H9 (cell line): ENCODE measurements at regions not wholly inside any gene's neighbourhood (a gene's known extent, or its start where the extent isn't known, plus 50 kb on each side); places are given as distances from the start of the nearest gene placed in this dataset.

Experiments
- DNase-seq: peaks from one replicate; pipeline ENCODE4 v3.0.0-alpha.2; 2017
- H2AFZ ChIP-seq: one replicate; pipeline ENCODE4 v1.6.1; 2013; ENCODE audit warnings: mild to moderate bottlenecking, low read length, control low read depth, moderate library complexity
- H2AK5ac ChIP-seq: 2 replicates; pipeline ENCODE4 v1.6.1; 2013; ENCODE audit warnings: low read length, control low read depth, mixed read lengths; ENCODE audit not compliant: insufficient read length
- H2BK120ac ChIP-seq: one replicate; pipeline ENCODE4 v1.6.1; 2013; ENCODE audit warnings: low read depth, mild to moderate bottlenecking, low read length, control low read depth, inconsistent platforms; ENCODE audit not compliant: poor library complexity, severe bottlenecking
- H2BK12ac ChIP-seq: 2 replicates; pipeline ENCODE4 v1.6.1; 2013; ENCODE audit warnings: low read length, control low read depth, mixed read lengths, low read depth; ENCODE audit not compliant: insufficient read length
- H2BK15ac ChIP-seq: 2 replicates; pipeline ENCODE4 v1.6.1; 2013; ENCODE audit warnings: low read depth, low read length, control low read depth
- H2BK20ac ChIP-seq: one replicate; pipeline ENCODE4 v1.6.1; 2013; ENCODE audit warnings: low read depth, mild to moderate bottlenecking, low read length, control low read depth, inconsistent platforms; ENCODE audit not compliant: poor library complexity, severe bottlenecking
- H2BK5ac ChIP-seq: 2 replicates; pipeline ENCODE4 v1.6.1; 2013; ENCODE audit warnings: low read length, control low read depth, mixed read lengths; ENCODE audit not compliant: insufficient read length
- H3K14ac ChIP-seq: 2 replicates; pipeline ENCODE4 v1.6.1; 2013; ENCODE audit warnings: low read length, control low read depth; ENCODE audit not compliant: insufficient read depth
- H3K18ac ChIP-seq: 2 replicates; pipeline ENCODE4 v1.6.1; 2013; ENCODE audit warnings: low read depth, mild to moderate bottlenecking, mixed read lengths, low read length, control low read depth; ENCODE audit not compliant: insufficient read length
- H3K23ac ChIP-seq: 2 replicates; pipeline ENCODE4 v1.6.1; 2013; ENCODE audit warnings: low read length, control low read depth, mixed read lengths, low read depth; ENCODE audit not compliant: insufficient read length
- H3K23me2 ChIP-seq: 2 replicates; pipeline ENCODE4 v1.6.1; 2013; ENCODE audit warnings: low read depth, mild to moderate bottlenecking, mixed read lengths, low read length, control low read depth; ENCODE audit not compliant: insufficient read length, poor library complexity, severe bottlenecking
- H3K27ac ChIP-seq: 2 replicates; pipeline ENCODE4 v1.5.1; 2013; ENCODE audit warnings: low read length, control low read depth, mixed read lengths, low read depth; ENCODE audit not compliant: insufficient read length
- H3K27me3 ChIP-seq: 2 replicates; pipeline ENCODE4 v1.6.1; 2013; ENCODE audit warnings: low read length, control low read depth, inconsistent platforms; ENCODE audit not compliant: insufficient read depth
- H3K4ac ChIP-seq: 2 replicates; pipeline ENCODE4 v1.6.1; 2013; ENCODE audit warnings: low read depth, mild to moderate bottlenecking, control low read depth, inconsistent platforms, low read length, moderate library complexity
- H3K4me1 ChIP-seq: 2 replicates; pipeline ENCODE4 v1.6.1; 2013; ENCODE audit warnings: low read length, control low read depth, inconsistent platforms; ENCODE audit not compliant: insufficient read depth
- H3K4me2 ChIP-seq: 2 replicates; pipeline ENCODE4 v1.6.1; 2013; ENCODE audit warnings: low read length, control low read depth, mixed read lengths; ENCODE audit not compliant: insufficient read length, insufficient read depth
- H3K56ac ChIP-seq: 2 replicates; pipeline ENCODE4 v1.6.1; 2013; ENCODE audit warnings: low read depth, mild to moderate bottlenecking, mixed read lengths, low read length, control low read depth; ENCODE audit not compliant: insufficient read length
- H3K79me1 ChIP-seq: 2 replicates; pipeline ENCODE4 v1.6.1; 2013; ENCODE audit warnings: low read depth, mild to moderate bottlenecking, moderate library complexity, low read length, control low read depth, inconsistent platforms; ENCODE audit not compliant: insufficient read depth, poor library complexity, severe bottlenecking
- H3K79me2 ChIP-seq: 2 replicates; pipeline ENCODE4 v1.6.1; 2013; ENCODE audit warnings: low read length, control low read depth, inconsistent platforms; ENCODE audit not compliant: insufficient read depth
- H3K9ac ChIP-seq: 2 replicates; pipeline ENCODE4 v1.6.1; 2013; ENCODE audit warnings: low read length, control low read depth, mixed read lengths; ENCODE audit not compliant: insufficient read length; ENCODE audit errors: extremely low read depth
- H3K9me3 ChIP-seq: one replicate; pipeline ENCODE4 v1.6.1; 2013; ENCODE audit warnings: low read depth, low read length, inconsistent platforms; ENCODE audit not compliant: control insufficient read depth
- H3T11ph ChIP-seq: one replicate; pipeline ENCODE4 v1.6.1; 2013; ENCODE audit warnings: mild to moderate bottlenecking, low read length, control low read depth, inconsistent platforms
- H4K20me1 ChIP-seq: one replicate; pipeline ENCODE4 v1.6.1; 2013; ENCODE audit not compliant: control insufficient read depth, insufficient read length, insufficient read depth
- H4K5ac ChIP-seq: 2 replicates; pipeline ENCODE4 v1.6.1; 2013; ENCODE audit warnings: low read depth, mild to moderate bottlenecking, mixed read lengths, low read length, control low read depth; ENCODE audit not compliant: insufficient read length
- H4K8ac ChIP-seq: replicated peaks from 2 replicates; pipeline ENCODE4 v1.6.1; 2013; ENCODE audit warnings: low read length, control low read depth, mixed read lengths, low read depth; ENCODE audit not compliant: insufficient read length
- H4K91ac ChIP-seq: 2 replicates; pipeline ENCODE4 v1.6.1; 2013; ENCODE audit warnings: low read depth, mild to moderate bottlenecking, moderate library complexity, mixed read lengths, low read length, control low read depth; ENCODE audit not compliant: insufficient read length
- H3K27ac Mint-ChIP-seq, 3 experiments: 2 replicates in 2 of 3; 3 replicates in 1 of 3; pipeline ENCODE4 v1.8.0; 2020 to 2021; ENCODE audit warnings: mixed read lengths in 3 of 3, mild to moderate bottlenecking in 1 of 3, moderate library complexity in 1 of 3
- H3K27me3 Mint-ChIP-seq: 2 replicates; pipeline ENCODE4 v1.8.0; 2021; ENCODE audit warnings: low read depth, mild to moderate bottlenecking, moderate library complexity, mixed read lengths
- H3K36me3 Mint-ChIP-seq, 3 experiments: 2 replicates in 2 of 3; 3 replicates in 1 of 3; pipeline ENCODE4 v1.8.0; 2020 to 2021; ENCODE audit warnings: low read depth in 3 of 3, mixed read lengths in 3 of 3; ENCODE audit not compliant: insufficient read depth in 1 of 3
- H3K4me1 Mint-ChIP-seq, 2 experiments: 2 replicates each; pipeline ENCODE4 v1.8.0; 2020; ENCODE audit warnings: mixed read lengths in 2 of 2
- H3K4me3 Mint-ChIP-seq, 2 experiments: 2 replicates in 1 of 2; 3 replicates in 1 of 2; pipeline ENCODE4 v1.8.0; 2020 to 2021; ENCODE audit warnings: mild to moderate bottlenecking in 2 of 2, mixed read lengths in 2 of 2, moderate library complexity in 1 of 2
- H3K9me3 Mint-ChIP-seq, 2 experiments: 2 replicates in 1 of 2; 3 replicates in 1 of 2; pipeline ENCODE4 v1.8.0; 2020; ENCODE audit warnings: mild to moderate bottlenecking in 2 of 2, mixed read lengths in 2 of 2, moderate library complexity in 1 of 2
- CTCF ChIP-seq: fragments of 200-600 bp; sonication (generic); conservative IDR thresholded peaks from 3 replicates; pipeline ENCODE4 v1.8.0; 2021; ENCODE audit warnings: antibody characterized with exemption, mild to moderate bottlenecking
- WGBS: extraction: QIAGEN DNeasy Blood & Tissue Kit; methylation state at CpG from one replicate; pipeline ENCODE4 v1.1.7; 2013; ENCODE audit warnings: missing lambda C conversion rate, low lambda C conversion rate, mixed read lengths; ENCODE audit not compliant: insufficient read length; ENCODE audit errors: extremely low coverage; 5-methylcytosine and 5-hydroxymethylcytosine counted together

- H3K4me3 Mint-ChIP-seq, result no peak overlapping the region
- WGBS, result no CpG with 5 or more reads among the region's 3 CpGs
- no peak overlapping the region for H3K9ac ChIP-seq
Observed at GRCh38 chr17:72205822-72206221, 85.0 kb downstream of the SOX9 start.

More at GRCh38 chr17:72205822-72206221, 85.0 kb downstream of the SOX9 start:
- Histone ChIP-seq H2BK20ac (no peak overlapping the region), H4K20me1 (no peaks in the 10 kb centered on the region), H3K23ac (no peak overlapping the region), H3K9me3 (no peaks in the 10 kb centered on the region), H2BK15ac (no peak overlapping the region), H3K4ac (no peak overlapping the region), H4K5ac (no peak overlapping the region), H3K4me2 (no peak overlapping the region), H3K27ac (no peak overlapping the region), H2BK12ac (no peak overlapping the region), H4K8ac (no peak overlapping the region), H3K79me2 (no peaks in the 10 kb centered on the region), H3T11ph (no peak overlapping the region), H2BK5ac (no peak overlapping the region), H2AK5ac (no peak overlapping the region), H3K56ac (no peak overlapping the region), H4K91ac (no peak overlapping the region), H2BK120ac (no peak overlapping the region), H3K79me1 (no peaks in the 10 kb centered on the region), H3K4me1 (no peaks in the 10 kb centered on the region; the same call in 1 of the 2 replicates), H3K27me3 (no peaks in the 10 kb centered on the region), H3K23me2 (no peaks in the 10 kb centered on the region), H3K18ac (no peak overlapping the region), H2AFZ (no peak overlapping the region), H3K14ac (0 out of 2 replicates have a peak overlapping the region, but pooled peaks have one; percentile 13)
- H3K27me3 Mint-ChIP-seq, result peaks cover 28% of the 10 kb centered on the region
- no peak for DNase-seq
- peaks cover 15 to 24% of the 10 kb centered on the region in 2 experiments for H3K4me1 Mint-ChIP-seq
- no peaks in the 10 kb centered on the region for H3K36me3 Mint-ChIP-seq
- no peak overlapping the region for H3K27ac Mint-ChIP-seq
- no peaks in the 10 kb centered on the region; a peak in 2 of 5 replicates for H3K9me3 Mint-ChIP-seq
- TF ChIP-seq CTCF, result no peak
